ENCODE measurements at regions not wholly inside any gene's neighbourhood (a gene's known extent, or its start where the extent isn't known, plus 50 kb on each side); places are given as distances from the start of the nearest gene placed in this dataset.

- DNase-seq (no peak), ATAC-seq (no peak)
- Histone ChIP-seq H3K4me1 (no peaks in the 10 kb centered on the region), H3K9me3 (no peaks in the 10 kb centered on the region), H3K27ac (no peak overlapping the region), H3K36me3 (ENCODE audit: insufficient read depth in 1 of 2, low read depth in 1 of 2) (no peaks in the 10 kb centered on the region), H3K27me3 (ENCODE audit: insufficient read depth in 3 of 3, low read length in 2 of 3) (no peaks in the 10 kb centered on the region), H3K4me3 (no peak overlapping the region)
- intact Hi-C loops (cut with DNase I), result no loop called here
- WGBS, 3 donors, result 19 to 27% (median 23%) methylated on average over 4 of the region's 4 CpGs
- no peak for TF ChIP-seq CTCF (IDR thresholded peaks at IDR 0.05)
Observed at GRCh38 chr3:111285694-111286093, 214.1 kb downstream of the NECTIN3 start.

- TF ChIP-seq CTCF (IDR thresholded peaks at IDR 0.05), result no peak
- H3K27me3 ChIP-seq (ENCODE audit: insufficient read depth in 3 of 3, low read length in 2 of 3), result no peaks in the 10 kb centered on the region
- no peaks in the 10 kb centered on the region for H3K4me1 ChIP-seq
- no peak for DNase-seq
- no peak overlapping the region for H3K4me3 ChIP-seq
- no peaks in the 10 kb centered on the region for H3K9me3 ChIP-seq
- H3K36me3 ChIP-seq (ENCODE audit: insufficient read depth in 1 of 2, low read depth in 1 of 2), result no peaks in the 10 kb centered on the region
- H3K27ac ChIP-seq, result no peak overlapping the region
- WGBS, 3 donors, result 89 to 91% (median 90%) methylated on average over 2 of the region's 2 CpGs
- ATAC-seq, result no peak
- intact Hi-C loops (cut with DNase I), result no loop called here
Observed at GRCh38 chr3:111286746-111287145, 215.1 kb downstream of the NECTIN3 start.

GRCh38 chr3:111292117-111292516 is 220.5 kb downstream of the NECTIN3 start:
- H3K36me3 ChIP-seq (ENCODE audit: insufficient read depth in 1 of 2, low read depth in 1 of 2), result no peaks in the 10 kb centered on the region
- H3K27ac ChIP-seq, result no peak overlapping the region
- no peaks in the 10 kb centered on the region for H3K9me3 ChIP-seq
- DNase-seq (no peak), ATAC-seq (no peak)
- intact Hi-C loops (cut with DNase I), result no loop called here
- WGBS, 3 donors, result 66 to 95% (median 86%) methylated on average over 2 of the region's 2 CpGs
- no peaks in the 10 kb centered on the region for H3K4me1 ChIP-seq
- no peaks in the 10 kb centered on the region for H3K27me3 ChIP-seq (ENCODE audit: insufficient read depth in 3 of 3, low read length in 2 of 3)
- TF ChIP-seq CTCF (IDR thresholded peaks at IDR 0.05), result no peak
- H3K4me3 ChIP-seq, result no peak overlapping the region

GRCh38 chr3:111299192-111299615 is 227.6 kb downstream of the NECTIN3 start:
- intact Hi-C loops (cut with DNase I), result no loop called here
- no peak for ATAC-seq
- Histone ChIP-seq H3K27ac (no peak overlapping the region), H3K36me3 (ENCODE audit: insufficient read depth in 1 of 2, low read depth in 1 of 2) (no peaks in the 10 kb centered on the region), H3K4me3 (no peak overlapping the region), H3K9me3 (no peaks in the 10 kb centered on the region), H3K27me3 (ENCODE audit: insufficient read depth in 3 of 3, low read length in 2 of 3) (no peaks in the 10 kb centered on the region), H3K4me1 (no peaks in the 10 kb centered on the region)
- 46 to 59% (median 58%) methylated on average over 1 of the region's 1 CpG for whole genome bisulfite sequencing, 3 donors
- TF ChIP-seq CTCF (IDR thresholded peaks at IDR 0.05), result no peak
- DNase-seq, result no peak

GRCh38 chr3:111301238-111301798 is 229.7 kb downstream of the NECTIN3 start:
- intact Hi-C loops (cut with DNase I), result no loop called here
- DNase-seq (no peak), ATAC-seq (no peak)
- H3K27ac ChIP-seq, result no peak overlapping the region
- H3K4me1 ChIP-seq, result no peaks in the 10 kb centered on the region
- no peak for TF ChIP-seq CTCF (IDR thresholded peaks at IDR 0.05)
- no peaks in the 10 kb centered on the region for H3K27me3 ChIP-seq (ENCODE audit: insufficient read depth in 3 of 3, low read length in 2 of 3)
- no peak overlapping the region for H3K4me3 ChIP-seq
- no peaks in the 10 kb centered on the region for H3K9me3 ChIP-seq
- no peaks in the 10 kb centered on the region for H3K36me3 ChIP-seq (ENCODE audit: insufficient read depth in 1 of 2, low read depth in 1 of 2)
